ENCODE measurements at regions not wholly inside any gene's neighbourhood (a gene's known extent, or its start where the extent isn't known, plus 50 kb on each side); places are given as distances from the start of the nearest gene placed in this dataset.

DNA sequence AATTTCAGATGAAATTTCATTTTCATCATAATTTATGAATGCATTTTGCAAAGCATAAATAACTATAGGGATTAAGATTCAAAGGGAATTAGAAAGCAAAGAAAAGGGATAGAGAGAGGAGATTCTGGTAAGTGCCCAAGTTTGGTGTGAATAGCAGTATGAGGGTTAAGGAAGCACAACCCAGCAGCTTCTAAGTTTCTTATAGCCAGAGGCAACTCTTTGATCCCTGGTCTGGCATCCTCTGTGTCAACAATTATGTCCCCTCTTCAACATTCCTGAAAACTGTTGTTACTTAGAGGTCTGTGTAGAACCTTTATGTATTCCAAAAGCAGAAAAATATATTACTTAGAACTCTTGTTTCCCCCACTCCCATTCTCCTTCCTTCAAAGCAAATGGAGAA lies 171.6 kb upstream of the SATB2 start:
- no peak for TF ChIP-seq EZH2 (IDR thresholded peaks at IDR 0.05; ENCODE audit: borderline replicate concordance, low read depth, low read length, severe bottlenecking)
- TF ChIP-seq, protein P1, sequence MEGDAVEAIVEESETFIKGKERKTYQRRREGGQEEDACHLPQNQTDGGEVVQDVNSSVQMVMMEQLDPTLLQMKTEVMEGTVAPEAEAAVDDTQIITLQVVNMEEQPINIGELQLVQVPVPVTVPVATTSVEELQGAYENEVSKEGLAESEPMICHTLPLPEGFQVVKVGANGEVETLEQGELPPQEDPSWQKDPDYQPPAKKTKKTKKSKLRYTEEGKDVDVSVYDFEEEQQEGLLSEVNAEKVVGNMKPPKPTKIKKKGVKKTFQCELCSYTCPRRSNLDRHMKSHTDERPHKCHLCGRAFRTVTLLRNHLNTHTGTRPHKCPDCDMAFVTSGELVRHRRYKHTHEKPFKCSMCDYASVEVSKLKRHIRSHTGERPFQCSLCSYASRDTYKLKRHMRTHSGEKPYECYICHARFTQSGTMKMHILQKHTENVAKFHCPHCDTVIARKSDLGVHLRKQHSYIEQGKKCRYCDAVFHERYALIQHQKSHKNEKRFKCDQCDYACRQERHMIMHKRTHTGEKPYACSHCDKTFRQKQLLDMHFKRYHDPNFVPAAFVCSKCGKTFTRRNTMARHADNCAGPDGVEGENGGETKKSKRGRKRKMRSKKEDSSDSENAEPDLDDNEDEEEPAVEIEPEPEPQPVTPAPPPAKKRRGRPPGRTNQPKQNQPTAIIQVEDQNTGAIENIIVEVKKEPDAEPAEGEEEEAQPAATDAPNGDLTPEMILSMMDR (IDR thresholded peaks at IDR 0.05; ENCODE audit: borderline replicate concordance, extremely low read depth, low read length, poor library complexity, severe bottlenecking): no peak
- Histone ChIP-seq H3K4me2 (ENCODE audit: insufficient read depth, low read length) (no peak overlapping the region), H2AFZ (ENCODE audit: low read depth, low read length) (no peak overlapping the region), H3K36me3 (ENCODE audit: insufficient read depth, low read length) (no peaks in the 10 kb centered on the region), H3K4me3 (ENCODE audit: low read depth in 1 of 2, low read length in 2 of 2) (no peak overlapping the region), H3K27ac (ENCODE audit: low read length) (no peak overlapping the region), H3K9ac (ENCODE audit: low read depth, low read length) (no peak overlapping the region), H3K27me3 (ENCODE audit: insufficient read depth, low read length, poor library complexity) (no peaks in the 10 kb centered on the region), H3K79me2 (ENCODE audit: insufficient read depth, low read length) (no peaks in the 10 kb centered on the region), H4K20me1 (ENCODE audit: insufficient read depth, low read length) (no peaks in the 10 kb centered on the region), H3K9me3 (ENCODE audit: insufficient read depth, low read length, severe bottlenecking) (no peaks in the 10 kb centered on the region), H3K4me1 (ENCODE audit: insufficient read depth, low read length) (no peaks in the 10 kb centered on the region)
- no peak for ATAC-seq (ENCODE audit: insufficient read depth, low read depth)
- no peak for DNase-seq

DNA sequence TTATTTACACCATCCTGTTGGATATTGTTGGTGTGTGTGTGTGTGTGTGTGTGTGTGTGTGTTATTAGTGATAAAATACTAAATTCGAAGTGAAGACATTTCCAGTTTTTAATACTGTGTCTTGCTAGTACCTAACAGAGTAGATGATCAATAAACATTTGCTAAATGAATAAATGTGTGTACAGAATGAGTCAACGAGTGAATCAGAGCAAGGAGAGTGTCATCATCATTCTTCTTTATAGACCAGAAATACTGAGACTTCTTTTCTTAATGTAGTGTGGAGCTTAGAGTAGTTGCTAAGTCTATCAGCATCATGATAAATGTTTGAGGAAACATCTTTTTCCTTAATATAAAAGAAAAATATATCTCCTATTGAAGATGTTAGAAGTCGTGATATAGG lies 169.7 kb upstream of the SATB2 start:
- no peak for DNase-seq
- no peak overlapping the region for H2AFZ ChIP-seq (ENCODE audit: low read depth, low read length)
- H3K79me2 ChIP-seq (ENCODE audit: insufficient read depth, low read length): no peaks in the 10 kb centered on the region
- H4K20me1 ChIP-seq (ENCODE audit: insufficient read depth, low read length): no peaks in the 10 kb centered on the region
- no peaks in the 10 kb centered on the region for H3K4me1 ChIP-seq (ENCODE audit: insufficient read depth, low read length)
- no peak for ATAC-seq (ENCODE audit: insufficient read depth, low read depth)
- H3K9me3 ChIP-seq (ENCODE audit: insufficient read depth, low read length, severe bottlenecking): no peaks in the 10 kb centered on the region
- no peak overlapping the region for H3K9ac ChIP-seq (ENCODE audit: low read depth, low read length)
- no peaks in the 10 kb centered on the region for H3K36me3 ChIP-seq (ENCODE audit: insufficient read depth, low read length)
- no peak overlapping the region for H3K27ac ChIP-seq (ENCODE audit: low read length)
- H3K4me2 ChIP-seq (ENCODE audit: insufficient read depth, low read length): no peak overlapping the region
- H3K4me3 ChIP-seq (ENCODE audit: low read depth in 1 of 2, low read length in 2 of 2): no peak overlapping the region
- no peaks in the 10 kb centered on the region for H3K27me3 ChIP-seq (ENCODE audit: insufficient read depth, low read length, poor library complexity)
- no peak for TF ChIP-seq EZH2 (IDR thresholded peaks at IDR 0.05; ENCODE audit: borderline replicate concordance, low read depth, low read length, severe bottlenecking)
- TF ChIP-seq, protein P1 (IDR thresholded peaks at IDR 0.05; ENCODE audit: borderline replicate concordance, extremely low read depth, low read length, poor library complexity, severe bottlenecking): no peak

DNA sequence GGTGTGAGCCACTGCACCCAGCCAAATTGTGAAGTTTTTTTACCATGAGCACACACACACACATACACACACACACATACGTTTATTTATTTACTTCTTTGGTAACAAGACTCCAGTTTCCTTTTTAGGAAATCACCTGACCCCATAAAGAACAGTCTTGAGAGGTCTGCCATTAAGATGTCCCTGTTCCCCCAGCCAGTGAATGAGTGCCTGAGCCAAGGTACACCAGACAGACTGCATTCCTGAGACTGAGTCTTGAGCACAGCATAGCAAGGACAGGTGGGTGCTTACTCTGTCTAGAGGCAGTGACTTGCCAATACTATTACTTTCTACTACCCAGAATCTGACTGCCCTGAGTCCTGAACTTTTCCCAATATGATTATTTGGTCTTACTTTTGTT lies 167.2 kb upstream of the SATB2 start:
- H3K4me2 ChIP-seq (ENCODE audit: insufficient read depth, low read length): no peak overlapping the region
- H3K27me3 ChIP-seq (ENCODE audit: insufficient read depth, low read length, poor library complexity): no peaks in the 10 kb centered on the region
- H3K9ac ChIP-seq (ENCODE audit: low read depth, low read length): no peak overlapping the region
- no peaks in the 10 kb centered on the region for H3K79me2 ChIP-seq (ENCODE audit: insufficient read depth, low read length)
- no peak overlapping the region for H2AFZ ChIP-seq (ENCODE audit: low read depth, low read length)
- no peaks in the 10 kb centered on the region for H4K20me1 ChIP-seq (ENCODE audit: insufficient read depth, low read length)
- no peaks in the 10 kb centered on the region for H3K9me3 ChIP-seq (ENCODE audit: insufficient read depth, low read length, severe bottlenecking)
- H3K36me3 ChIP-seq (ENCODE audit: insufficient read depth, low read length): no peaks in the 10 kb centered on the region
- no peaks in the 10 kb centered on the region for H3K4me1 ChIP-seq (ENCODE audit: insufficient read depth, low read length)
- no peak overlapping the region for H3K4me3 ChIP-seq (ENCODE audit: low read depth in 1 of 2, low read length in 2 of 2)
- ATAC-seq (ENCODE audit: insufficient read depth, low read depth) (no peak), DNase-seq (no peak)
- H3K27ac ChIP-seq (ENCODE audit: low read length): no peak overlapping the region
- TF ChIP-seq EZH2 (IDR thresholded peaks at IDR 0.05; ENCODE audit: borderline replicate concordance, low read depth, low read length, severe bottlenecking): no peak
- TF ChIP-seq, protein P1 (IDR thresholded peaks at IDR 0.05; ENCODE audit: borderline replicate concordance, extremely low read depth, low read length, poor library complexity, severe bottlenecking): no peak
